Mesenchymal stem cell (in vitro differentiated cells and primary cell): ENCODE measurements at regions not wholly inside any gene's neighbourhood (a gene's known extent, or its start where the extent isn't known, plus 50 kb on each side); places are given as distances from the start of the nearest gene placed in this dataset.
A peak's percentile ranks its signal among the peaks of the same experiment; 100 is the strongest.

Experiments used
- DNase-seq: peaks from one replicate; pipeline ENCODE4 v3.0.0-alpha.2; 2013
- H2AFZ ChIP-seq: one replicate; pipeline ENCODE4 v1.6.1; 2013; ENCODE audit warnings: low read depth, mild to moderate bottlenecking, control low read depth, inconsistent platforms, low read length, moderate library complexity
- H2AK5ac ChIP-seq: 2 replicates; pipeline ENCODE4 v1.6.1; 2013; ENCODE audit warnings: low read length, moderate library complexity, mild to moderate bottlenecking, inconsistent platforms; ENCODE audit not compliant: severe bottlenecking
- H2BK120ac ChIP-seq: one replicate; pipeline ENCODE4 v1.6.1; 2013; ENCODE audit warnings: low read depth, mild to moderate bottlenecking, inconsistent platforms, low read length, moderate library complexity
- H2BK12ac ChIP-seq, 2 experiments: one replicate each; pipeline ENCODE4 v1.6.1; 2013; ENCODE audit warnings: inconsistent platforms in 2 of 2, low read length in 2 of 2, mild to moderate bottlenecking in 2 of 2, moderate library complexity in 2 of 2, control low read depth in 1 of 2
- H2BK15ac ChIP-seq: one replicate; pipeline ENCODE4 v1.6.1; 2013; ENCODE audit warnings: mild to moderate bottlenecking, low read depth, inconsistent platforms; ENCODE audit not compliant: poor library complexity, severe bottlenecking
- H2BK5ac ChIP-seq: 2 replicates; pipeline ENCODE4 v1.6.1; 2013; ENCODE audit warnings: low read depth, mild to moderate bottlenecking, low read length, control low read depth, inconsistent platforms; ENCODE audit not compliant: poor library complexity, severe bottlenecking
- H3K14ac ChIP-seq, 2 experiments: one replicate each; pipeline ENCODE4 v1.6.1; 2013; ENCODE audit warnings: inconsistent platforms in 2 of 2, low read length in 2 of 2, control low read depth in 1 of 2, mild to moderate bottlenecking in 1 of 2, moderate library complexity in 1 of 2
- H3K18ac ChIP-seq, 2 experiments: one replicate each; pipeline ENCODE4 v1.6.1; 2013; ENCODE audit warnings: inconsistent platforms in 2 of 2, low read length in 2 of 2, control low read depth in 1 of 2, low read depth in 1 of 2, mild to moderate bottlenecking in 1 of 2
- H3K23ac ChIP-seq, 2 experiments: one replicate each; pipeline ENCODE4 v1.6.1; 2013; ENCODE audit warnings: inconsistent platforms in 2 of 2, low read length in 2 of 2, mild to moderate bottlenecking in 2 of 2, moderate library complexity in 2 of 2, control low read depth in 1 of 2
- H3K27ac ChIP-seq: 2 replicates; pipeline ENCODE4 v1.5.1; 2013; ENCODE audit warnings: mild to moderate bottlenecking, moderate library complexity, low read length, control low read depth, inconsistent platforms; ENCODE audit not compliant: poor library complexity, severe bottlenecking
- H3K27me3 ChIP-seq, 2 experiments: 2 replicates each; pipeline versions ENCODE4 v1.6.1 to v1.7.0; 2013; ENCODE audit warnings: low read length in 2 of 2, mild to moderate bottlenecking in 2 of 2, moderate library complexity in 2 of 2, control low read depth in 1 of 2, inconsistent platforms in 1 of 2; ENCODE audit not compliant: control insufficient read depth in 1 of 2, insufficient read depth in 1 of 2
- H3K36me3 ChIP-seq, 2 experiments: 2 replicates each; pipeline versions ENCODE4 v1.6.1 to v1.7.0; 2013; ENCODE audit warnings: low read length in 2 of 2, control low read depth in 1 of 2, inconsistent platforms in 1 of 2, low read depth in 1 of 2, mild to moderate bottlenecking in 1 of 2; ENCODE audit not compliant: insufficient read depth in 2 of 2, control insufficient read depth in 1 of 2
- H3K4ac ChIP-seq, 2 experiments: one replicate each; pipeline ENCODE4 v1.6.1; 2013; ENCODE audit warnings: inconsistent platforms in 2 of 2, low read length in 2 of 2, mild to moderate bottlenecking in 2 of 2, moderate library complexity in 2 of 2, control low read depth in 1 of 2, low read depth in 1 of 2
- H3K4me1 ChIP-seq: 2 replicates; pipeline ENCODE4 v1.6.1; 2013; ENCODE audit warnings: low read depth, low read length, control low read depth; ENCODE audit not compliant: control insufficient read depth, insufficient read depth
- H3K4me2 ChIP-seq: 2 replicates; pipeline ENCODE4 v1.6.1; 2013; ENCODE audit warnings: low read length, mild to moderate bottlenecking, inconsistent platforms; ENCODE audit not compliant: poor library complexity, severe bottlenecking
- H3K4me3 ChIP-seq, 2 experiments: 2 replicates each; pipeline versions ENCODE4 v1.5.1 to v1.7.0; 2013; ENCODE audit warnings: low read length in 2 of 2, mild to moderate bottlenecking in 2 of 2, control low read depth in 1 of 2, low read depth in 1 of 2; ENCODE audit not compliant: insufficient read depth in 1 of 2
- H3K79me1 ChIP-seq: replicated peaks from 2 replicates; pipeline ENCODE4 v1.6.1; 2013; ENCODE audit warnings: mild to moderate bottlenecking, control low read depth, low read length, inconsistent platforms; ENCODE audit not compliant: poor library complexity, severe bottlenecking
- H3K9ac ChIP-seq: 2 replicates; pipeline ENCODE4 v1.7.0; 2013; ENCODE audit warnings: mild to moderate bottlenecking, low read length, moderate library complexity
- H3K9me3 ChIP-seq: 2 replicates; pipeline ENCODE4 v1.7.0; 2013; ENCODE audit warnings: mild to moderate bottlenecking, low read length; ENCODE audit not compliant: control insufficient read depth
- H4K8ac ChIP-seq: one replicate; pipeline ENCODE4 v1.6.1; 2013; ENCODE audit warnings: inconsistent platforms, mild to moderate bottlenecking, low read length, moderate library complexity
- H4K91ac ChIP-seq: one replicate; pipeline ENCODE4 v1.6.1; 2013; ENCODE audit warnings: mild to moderate bottlenecking, low read length, inconsistent platforms
- WGBS: methylation state at CpG from one replicate; pipeline ENCODE4 v1.1.7; 2013; ENCODE audit warnings: mixed read lengths; 5-methylcytosine and 5-hydroxymethylcytosine counted together

DNA sequence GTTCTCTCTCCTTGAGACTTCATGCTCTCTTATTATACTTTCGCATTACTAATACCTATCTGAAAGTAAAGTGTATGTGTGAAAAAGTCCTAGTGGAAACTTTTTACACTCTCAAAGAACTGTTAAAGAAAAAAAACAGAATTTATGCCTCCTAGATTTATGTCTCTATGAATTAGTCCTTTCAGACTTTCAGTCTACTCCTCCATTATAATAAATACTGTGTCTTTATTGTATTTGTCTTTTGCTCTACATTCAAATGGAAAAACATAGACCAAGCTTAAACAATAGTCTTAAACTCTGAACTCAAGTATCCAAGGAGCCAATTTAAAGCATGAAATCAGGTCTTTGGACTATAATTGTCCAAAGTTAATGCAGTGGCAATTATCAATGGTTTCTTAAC, 1449.0 kb downstream of the PLA2G4A start:
- Histone ChIP-seq H3K18ac (no peak overlapping the region), H3K14ac (no peak overlapping the region), H3K36me3 (no peaks in the 10 kb centered on the region), H2BK12ac (no peak overlapping the region), H4K8ac (no peak overlapping the region), H3K9me3 (peaks cover 8% of the 10 kb centered on the region), H3K23ac (no peak overlapping the region), H3K79me1 (no peaks in the 10 kb centered on the region), H2BK120ac (no peak overlapping the region), H3K27me3 (no peaks in the 10 kb centered on the region), H3K4me3 (no peak overlapping the region), H3K4me2 (no peak overlapping the region), H4K91ac (no peak overlapping the region), H3K4me1 (no peaks in the 10 kb centered on the region), H2BK15ac (no peak overlapping the region), H3K9ac (no peak overlapping the region), H2AFZ (no peak overlapping the region), H2AK5ac (no peak overlapping the region), H3K4ac (no peak overlapping the region), H2BK5ac (no peak overlapping the region), H3K27ac (no peak overlapping the region)
- no CpG with 5 or more reads among the region's 1 CpG for WGBS
- DNase-seq = no peak

GRCh38 chr1:188281921-188282320, 1453.2 kb downstream of the PLA2G4A start:
- 88% methylated on average over 1 of the region's 3 CpGs for WGBS
- H3K4me3 ChIP-seq = no peak overlapping the region
- H3K27ac ChIP-seq = no peak overlapping the region

DNA sequence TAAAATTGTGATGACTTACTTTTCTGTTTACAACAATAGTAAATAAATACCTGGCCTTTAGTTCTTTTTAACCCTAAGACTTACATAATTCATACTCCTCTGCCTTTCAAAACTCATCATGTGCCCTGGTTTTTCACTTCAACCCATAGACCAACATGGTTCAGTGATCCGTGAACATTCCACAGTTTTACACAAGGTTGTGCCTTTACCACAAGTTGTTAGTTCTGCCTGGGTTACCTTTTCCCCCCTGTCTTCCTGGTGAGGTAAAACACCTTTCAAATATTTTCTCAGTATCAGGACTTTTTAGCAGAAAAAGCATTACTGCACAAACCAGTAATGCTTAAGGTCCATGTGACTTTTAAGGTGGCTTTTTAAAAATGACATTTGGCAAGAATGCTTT, 1466.4 kb downstream of the PLA2G4A start:
- H3K4me1 ChIP-seq = no peaks in the 10 kb centered on the region
- DNase-seq = no peak
- no peak overlapping the region for H3K27ac ChIP-seq
- no peak overlapping the region for H2BK12ac ChIP-seq
- no peak overlapping the region for H3K23ac ChIP-seq
- no peak overlapping the region for H2BK120ac ChIP-seq
- peaks cover 6% of the 10 kb centered on the region for H3K9me3 ChIP-seq
- H3K36me3 ChIP-seq = no peaks in the 10 kb centered on the region
- H4K91ac ChIP-seq = no peak overlapping the region
- 100% methylated on average over 1 of the region's 1 CpG for WGBS
- H2AFZ ChIP-seq = no peak overlapping the region
- no peak overlapping the region for H3K4me3 ChIP-seq
- H3K18ac ChIP-seq = no peak overlapping the region
- H4K8ac ChIP-seq = no peak overlapping the region
- no peak overlapping the region for H2AK5ac ChIP-seq
- H2BK5ac ChIP-seq = no peak overlapping the region
- H3K4ac ChIP-seq = no peak overlapping the region
- H3K79me1 ChIP-seq = no peaks in the 10 kb centered on the region
- no peak overlapping the region for H3K14ac ChIP-seq
- H3K9ac ChIP-seq = no peak overlapping the region
- H3K27me3 ChIP-seq = no peaks in the 10 kb centered on the region
- H3K4me2 ChIP-seq = peak overlapping the region; percentile 9
- no peak overlapping the region for H2BK15ac ChIP-seq

More at GRCh38 chr1:188281921-188282320, 1453.2 kb downstream of the PLA2G4A start:
- H3K4me1 ChIP-seq = no peaks in the 10 kb centered on the region
- no peak overlapping the region for H3K18ac ChIP-seq
- no peak overlapping the region for H4K8ac ChIP-seq
- H2BK15ac ChIP-seq = no peak overlapping the region
- no peak overlapping the region for H3K4me2 ChIP-seq
- no peak overlapping the region for H2AFZ ChIP-seq
- H2BK120ac ChIP-seq = no peak overlapping the region
- H2BK5ac ChIP-seq = no peak overlapping the region
- DNase-seq = peak; percentile 26
- H3K14ac ChIP-seq = no peak overlapping the region
- H3K27me3 ChIP-seq = no peaks in the 10 kb centered on the region
- no peak overlapping the region for H2AK5ac ChIP-seq
- H2BK12ac ChIP-seq = no peak overlapping the region
- H3K79me1 ChIP-seq = no peaks in the 10 kb centered on the region
- H3K36me3 ChIP-seq = no peaks in the 10 kb centered on the region
- H3K9ac ChIP-seq = no peak overlapping the region
- H3K4ac ChIP-seq = no peak overlapping the region
- H3K23ac ChIP-seq = no peak overlapping the region
- no peak overlapping the region for H4K91ac ChIP-seq
- H3K9me3 ChIP-seq = peaks cover 8% of the 10 kb centered on the region

DNA sequence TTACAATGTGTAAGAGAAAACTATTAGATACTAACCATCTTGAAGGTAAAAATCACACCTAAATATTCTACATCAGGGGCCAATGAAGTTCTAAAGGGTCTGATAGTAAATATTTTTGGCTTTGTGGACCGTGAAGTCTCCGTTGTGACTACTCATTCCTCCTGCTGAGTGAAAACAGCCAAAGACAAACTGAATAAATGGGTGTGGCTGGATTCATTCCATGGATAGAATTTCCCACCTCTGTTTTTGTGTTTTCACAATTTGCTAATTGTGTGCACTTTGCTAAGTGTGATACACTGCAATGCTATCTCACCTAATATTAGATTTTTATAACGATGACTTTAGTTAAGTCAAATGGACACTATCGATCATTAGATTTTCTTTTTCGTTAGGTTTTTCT, 1474.0 kb downstream of the PLA2G4A start:
- no peak overlapping the region for H3K4me3 ChIP-seq
- no peaks in the 10 kb centered on the region for H3K27me3 ChIP-seq
- no peaks in the 10 kb centered on the region for H3K36me3 ChIP-seq
- 88% methylated on average over 3 of the region's 5 CpGs for WGBS
- no peak overlapping the region for H2BK12ac ChIP-seq
- no peak overlapping the region for H3K23ac ChIP-seq
- H3K4me1 ChIP-seq = no peaks in the 10 kb centered on the region
- peaks cover 24% of the 10 kb centered on the region for H3K9me3 ChIP-seq
- H3K4ac ChIP-seq = no peak overlapping the region
- no peak overlapping the region for H4K8ac ChIP-seq
- DNase-seq = no peak
- H2BK120ac ChIP-seq = no peak overlapping the region
- no peak overlapping the region for H2AFZ ChIP-seq
- H2AK5ac ChIP-seq = no peak overlapping the region
- no peak overlapping the region for H3K14ac ChIP-seq
- H3K9ac ChIP-seq = no peak overlapping the region
- no peak overlapping the region for H3K18ac ChIP-seq
- no peak overlapping the region for H2BK5ac ChIP-seq
- no peak overlapping the region for H3K27ac ChIP-seq
- H3K4me2 ChIP-seq = no peak overlapping the region
- no peaks in the 10 kb centered on the region for H3K79me1 ChIP-seq
- H4K91ac ChIP-seq = no peak overlapping the region
- no peak overlapping the region for H2BK15ac ChIP-seq
